GM12878 (cell line): ENCODE measurements at regions not wholly inside any gene's neighbourhood (a gene's known extent, or its start where the extent isn't known, plus 50 kb on each side); places are given as distances from the start of the nearest gene placed in this dataset.

Source experiments
- ATAC-seq: fragments of 200-7000 bp; cut with Tn5 transposase; 3 replicates; pipeline ENCODE4 v1.9.1; 2020; ENCODE audit warnings: mild to moderate bottlenecking, moderate library complexity
- BruUV-seq: library from RNA; stranded (reverse); fragments of 400-500 nt; replicated peaks from 2 replicates; lab custom pipeline; 2021; lab: Mats Ljungman, UMichigan
- CTCF ChIA-PET: fragments of 300-600 bp; sonication (Branson Sonifier 250); formaldehyde crosslinking; extraction: SDS; loops from one replicate; lab custom pipeline; 2021; ENCODE audit warnings: inconsistent platforms; lab: Yijun Ruan, JAX
- POLR2A ChIA-PET: fragments of 350-600 bp; formaldehyde crosslinking; extraction: SDS; loops from one replicate; lab custom pipeline; 2021; ENCODE audit warnings: inconsistent platforms; lab: Charles Lee
- RAD21 ChIA-PET: fragments of 300-600 bp; sonication (Branson Sonifier 250); formaldehyde crosslinking; loops from one replicate; lab custom pipeline; 2023; ENCODE audit warnings: antibody characterized with exemption; ENCODE audit not compliant: unreplicated experiment; lab: Charles Lee
- SMC1A ChIA-PET: fragments of 300-600 bp; sonication (Branson Sonifier 250); formaldehyde crosslinking; loops from one replicate; lab custom pipeline; 2023; ENCODE audit not compliant: unreplicated experiment, uncharacterized antibody; lab: Charles Lee
- DNase-seq: peaks from one replicate; pipeline ENCODE4 v3.0.0-alpha.2; 2011; ENCODE audit warnings: low read depth, low spot score
- FAIRE-seq: peaks from 3 replicates; lab custom pipeline; 2011; peaks lifted over from hg19 to GRCh38; lab: Jason Lieb, UNC
- H2AFZ ChIP-seq: 2 replicates; pipeline ENCODE4 v1.6.0; 2011; ENCODE audit warnings: low read depth, low read length, control low read depth; ENCODE audit not compliant: control insufficient read depth
- H3K27ac ChIP-seq: 2 replicates; pipeline ENCODE4 v1.5.1; 2011; ENCODE audit warnings: control low read depth; ENCODE audit not compliant: control insufficient read depth, insufficient read depth
- H3K27me3 ChIP-seq, 2 experiments: replicated peaks in 1 of 2; 2 replicates each; pipeline versions ENCODE4 v1.6.0 to v1.6.1; 2011; ENCODE audit warnings: low read length in 1 of 2; ENCODE audit not compliant: control insufficient read depth in 2 of 2, insufficient read depth in 2 of 2
- H3K36me3 ChIP-seq, 2 experiments: 2 replicates each; pipeline ENCODE4 v1.5.1; 2011; ENCODE audit warnings: low read length in 1 of 2; ENCODE audit not compliant: control insufficient read depth in 2 of 2, insufficient read depth in 2 of 2
- H3K4me1 ChIP-seq: 2 replicates; pipeline ENCODE4 v1.6.1; 2011; ENCODE audit warnings: mild to moderate bottlenecking, low read length, moderate library complexity, mixed read lengths; ENCODE audit not compliant: control insufficient read depth, insufficient read depth
- H3K4me2 ChIP-seq: 2 replicates; pipeline ENCODE4 v1.6.0; 2011; ENCODE audit warnings: control low read depth; ENCODE audit not compliant: control insufficient read depth, insufficient read depth
- H3K4me3 ChIP-seq: fragments of 200-600 bp; sonication (generic); 2 replicates; pipeline ENCODE4 v1.5.1; 2016
- H3K79me2 ChIP-seq: 2 replicates; pipeline ENCODE4 v1.6.0; 2011; ENCODE audit warnings: low read length; ENCODE audit not compliant: control insufficient read depth, insufficient read depth
- H3K9ac ChIP-seq: 2 replicates; pipeline ENCODE4 v1.8.0; 2011; ENCODE audit warnings: low read length, control low read depth, mixed read lengths; ENCODE audit not compliant: control insufficient read depth, insufficient read depth
- H3K9me3 ChIP-seq: replicated peaks from 3 replicates; pipeline ENCODE4 v1.5.1; 2011; ENCODE audit warnings: mild to moderate bottlenecking, low read length; ENCODE audit not compliant: control insufficient read depth, insufficient read depth
- H4K20me1 ChIP-seq: 2 replicates; pipeline ENCODE4 v1.6.0; 2011; ENCODE audit not compliant: control insufficient read depth, insufficient read depth
- BCL11A ChIP-seq: IDR thresholded peaks from 2 replicates; pipeline ENCODE4 v1.6.1; 2011; ENCODE audit warnings: low read depth, low read length
- CBX5 ChIP-seq: sonication (generic); IDR thresholded peaks from 2 replicates; pipeline ENCODE4 v1.6.1; 2016; ENCODE audit warnings: low read depth, moderate library complexity, mild to moderate bottlenecking, inconsistent platforms
- EED ChIP-seq: sonication (generic); IDR thresholded peaks from 2 replicates; pipeline ENCODE4 v1.6.1; 2016; ENCODE audit warnings: antibody characterized with exemption, low read depth
- EGR1 ChIP-seq, 2 experiments: IDR thresholded peaks; 1 replicate in 1 of 2; 2 replicates in 1 of 2; pipeline ENCODE4 v1.6.1; 2011 to 2012; ENCODE audit warnings: low read depth in 2 of 2, low read length in 2 of 2, borderline replicate concordance in 1 of 2, mild to moderate bottlenecking in 1 of 2, moderate library complexity in 1 of 2
- EZH2 ChIP-seq: IDR thresholded peaks from 2 replicates; pipeline ENCODE4 v1.6.1; 2012; ENCODE audit warnings: low read depth, mild to moderate bottlenecking, control low read depth, inconsistent platforms, low read length, borderline replicate concordance; ENCODE audit not compliant: control insufficient read depth
- GATAD2B ChIP-seq: fragments of 450-650 bp; conservative IDR thresholded peaks from 2 replicates; pipeline ENCODE4 v1.6.1; 2017; ENCODE audit warnings: low read depth, mild to moderate bottlenecking, moderate library complexity
- HSF1 ChIP-seq: fragments of 150-350 bp; IDR thresholded peaks from 2 replicates; pipeline ENCODE4 v1.6.1; 2014; ENCODE audit warnings: mild to moderate bottlenecking, low read depth, low read length
- MXI1 ChIP-seq: fragments of 150-350 bp; IDR thresholded peaks from 2 replicates; pipeline ENCODE4 v1.6.1; 2011; ENCODE audit warnings: low read depth, mild to moderate bottlenecking, inconsistent platforms, low read length, improper control_type of control experiment
- PBX3 ChIP-seq: IDR thresholded peaks from 2 replicates; pipeline ENCODE4 v1.6.1; 2011; ENCODE audit warnings: mild to moderate bottlenecking, low read depth, low read length, moderate library complexity; ENCODE audit not compliant: insufficient replicate concordance
- RELB ChIP-seq: fragments of 450-650 bp; IDR thresholded peaks from 2 replicates; pipeline ENCODE4 v1.6.1; 2017; ENCODE audit warnings: low read depth, mild to moderate bottlenecking, moderate library complexity
- STAT3 ChIP-seq: IDR thresholded peaks from 2 replicates; pipeline ENCODE4 v1.6.1; 2011; ENCODE audit warnings: low read depth, low read length, improper control_type of control experiment
- TCF7 ChIP-seq: IDR thresholded peaks from 2 replicates; pipeline ENCODE4 v1.6.1; 2014; ENCODE audit warnings: antibody characterized with exemption, borderline replicate concordance
- ZBTB4 ChIP-seq: fragments of 450-650 bp; formaldehyde crosslinking; IDR thresholded peaks from 2 replicates; pipeline ENCODE4 v1.4.0; 2022; ENCODE audit warnings: mild to moderate bottlenecking, moderate library complexity
- ZNF622 ChIP-seq: fragments of 450-650 bp; IDR thresholded peaks from 2 replicates; pipeline ENCODE4 v1.6.1; 2017; ENCODE audit warnings: mild to moderate bottlenecking, inconsistent platforms
- WGBS: methylation state at CpG from one replicate; pipeline ENCODE4 v1.1.6; 2016; ENCODE audit warnings: low lambda C conversion rate; ENCODE audit not compliant: insufficient replicate concordance, insufficient coverage; ENCODE audit errors: missing lambda C conversion rate; 5-methylcytosine and 5-hydroxymethylcytosine counted together
- in situ Hi-C: fragments of 300-500 bp; cut with MboI; formaldehyde crosslinking; loops from 9 replicates; pipeline ENCODE4 v1.14.3; 2018; ENCODE audit warnings: mixed read lengths
- intact Hi-C: fragments of 100-400 bp; cut with micrococcal nuclease; formaldehyde crosslinking; loops from one replicate; pipeline ENCODE4 v1.14.2; 2022; ENCODE audit not compliant: unreplicated experiment

GRCh38 chr6:164825386-164825785 is 484.0 kb downstream of the C6orf118 start:
- H3K36me3 ChIP-seq, result no peaks in the 10 kb centered on the region
- H3K9ac ChIP-seq, result no peak overlapping the region
- no peak overlapping the region for H3K27ac ChIP-seq
- 50% methylated on average over 3 of the region's 3 CpGs for WGBS
- H3K4me3 ChIP-seq, result no peak overlapping the region
- no TSS peak for BruUV-seq
- H3K79me2 ChIP-seq, result no peaks in the 10 kb centered on the region
- no peaks in the 10 kb centered on the region for H3K9me3 ChIP-seq
- ChIA-PET CTCF (no interaction called here), RAD21 (no interaction called here), SMC1A (no interaction called here), POLR2A (no interaction called here)
- H4K20me1 ChIP-seq, result no peaks in the 10 kb centered on the region
- DNase-seq (no peak), FAIRE-seq (no peak), ATAC-seq (no peak)
- in situ Hi-C loops, result no loop called here
- no peak for TF ChIP-seq BCL11A
- TF ChIP-seq ZBTB4 (CRISPR knock-in tag), result no peak
- TF ChIP-seq RELB, result no peak
- TF ChIP-seq GATAD2B, result no peak
- TF ChIP-seq EED, result no peak
- no peak for TF ChIP-seq EZH2
- TF ChIP-seq EGR1 (IDR thresholded peaks at IDR 0.05; ENCODE audit: borderline replicate concordance in 1 of 2, low read depth in 2 of 2, low read length in 2 of 2), result no peak
- TF ChIP-seq HSF1, result no peak
- no peak for TF ChIP-seq STAT3
- no peak for TF ChIP-seq ZNF622
- no peak for TF ChIP-seq MXI1
- no peak for TF ChIP-seq PBX3
- TF ChIP-seq TCF7, result no peak
- TF ChIP-seq CBX5, result no peak
- no peaks in the 10 kb centered on the region for H3K4me1 ChIP-seq
- no peaks in the 10 kb centered on the region for H3K27me3 ChIP-seq
- no peak overlapping the region for H2AFZ ChIP-seq
- intact Hi-C loops, result no loop called here
- no peak overlapping the region for H3K4me2 ChIP-seq
